CD4-positive, alpha-beta T cell treated with Interleukin-4 for 1 hour (primary cell): ENCODE measurements at regions not wholly inside any gene's neighbourhood (a gene's known extent, or its start where the extent isn't known, plus 50 kb on each side); places are given as distances from the start of the nearest gene placed in this dataset.

Experiments
- DNase-seq, 2 donors: peaks; one replicate each; pipeline ENCODE4 v3.0.0-alpha.2; 2020 to 2022

- DNase-seq, result no peak
These were observed 357.2 kb upstream of the DPYD start for GRCh38 chr1:98278055-98278454.

- no peak for DNase-seq
These were observed 356.3 kb upstream of the DPYD start for GRCh38 chr1:98277118-98277517.

GRCh38 chr1:98276514-98276913, 355.7 kb upstream of the DPYD start:
- DNase-seq, result no peak

- DNase-seq, result no peak
These were observed 347.5 kb upstream of the DPYD start for GRCh38 chr1:98268316-98268715.

- DNase-seq, result no peak
These were observed 346.6 kb upstream of the DPYD start for GRCh38 chr1:98267423-98267822.

GRCh38 chr1:98264727-98265126, 343.9 kb upstream of the DPYD start:
- DNase-seq, result no peak

- no peak for DNase-seq
These were observed 340.0 kb upstream of the DPYD start for GRCh38 chr1:98260839-98261238.

GRCh38 chr1:98260412-98260811, 339.6 kb upstream of the DPYD start:
- DNase-seq, result no peak

GRCh38 chr1:98256700-98257099, 335.9 kb upstream of the DPYD start:
- no peak for DNase-seq

- no peak for DNase-seq
These were observed 332.3 kb upstream of the DPYD start for GRCh38 chr1:98253145-98253544.

GRCh38 chr1:98251497-98251896, 330.7 kb upstream of the DPYD start:
- DNase-seq, result no peak

- no peak for DNase-seq
These were observed 311.8 kb upstream of the DPYD start for GRCh38 chr1:98232678-98233077.

- DNase-seq, result no peak
These were observed 301.9 kb upstream of the DPYD start for GRCh38 chr1:98222706-98223105.

GRCh38 chr1:98221923-98222322, 301.1 kb upstream of the DPYD start:
- no peak for DNase-seq

- no peak for DNase-seq
These were observed 296.8 kb upstream of the DPYD start for GRCh38 chr1:98217601-98218000.

GRCh38 chr1:98216304-98216703, 295.5 kb upstream of the DPYD start:
- DNase-seq, result no peak

GRCh38 chr1:98211271-98211845, 290.5 kb upstream of the DPYD start:
- no peak for DNase-seq

- no peak for DNase-seq
These were observed 289.7 kb upstream of the DPYD start for GRCh38 chr1:98210563-98210962.

- no peak for DNase-seq
These were observed 289.2 kb upstream of the DPYD start for GRCh38 chr1:98210064-98210463.

GRCh38 chr1:98205291-98206017, 284.6 kb upstream of the DPYD start:
- DNase-seq, result no peak

GRCh38 chr1:98203466-98203865, 282.6 kb upstream of the DPYD start:
- no peak for DNase-seq

- no peak for DNase-seq
These were observed 280.8 kb upstream of the DPYD start for GRCh38 chr1:98201666-98202081.

- DNase-seq, result no peak
These were observed 276.5 kb upstream of the DPYD start for GRCh38 chr1:98197356-98197755.

- DNase-seq, result no peak
These were observed 275.2 kb upstream of the DPYD start for GRCh38 chr1:98196012-98196411.

- DNase-seq, result no peak
These were observed 267.9 kb upstream of the DPYD start for GRCh38 chr1:98188774-98189173.
